Nephron (organoid): ENCODE measurements at regions not wholly inside any gene's neighbourhood (a gene's known extent, or its start where the extent isn't known, plus 50 kb on each side); places are given as distances from the start of the nearest gene placed in this dataset.

Experiments used
- H3K27ac Mint-ChIP-seq, 3 experiments: 2 replicates each; pipeline ENCODE4 v1.8.0; 2020; ENCODE audit warnings: mixed read lengths in 3 of 3, mild to moderate bottlenecking in 2 of 3, moderate library complexity in 1 of 3
- H3K27me3 Mint-ChIP-seq: 2 replicates; pipeline ENCODE4 v1.8.0; 2021; ENCODE audit warnings: low read depth, mild to moderate bottlenecking, moderate library complexity, mixed read lengths
- H3K36me3 Mint-ChIP-seq: 2 replicates; pipeline ENCODE4 v1.8.0; 2020; ENCODE audit warnings: low read depth, mixed read lengths
- H3K4me1 Mint-ChIP-seq: 2 replicates; pipeline ENCODE4 v1.8.0; 2020; ENCODE audit warnings: mixed read lengths
- H3K4me3 Mint-ChIP-seq, 3 experiments: 2 replicates each; pipeline ENCODE4 v1.8.0; 2020; ENCODE audit warnings: mild to moderate bottlenecking in 3 of 3, mixed read lengths in 3 of 3, moderate library complexity in 2 of 3
- H3K9me3 Mint-ChIP-seq: 2 replicates; pipeline ENCODE4 v1.8.0; 2020; ENCODE audit warnings: mixed read lengths
- TF ChIP-seq, protein P1 (sequence below), 3 experiments: fragments of 200-600 bp; sonication (generic); IDR thresholded peaks; one replicate each; pipeline ENCODE4 v1.5.0; 2021; ENCODE audit warnings: antibody characterized with exemption in 3 of 3; ENCODE audit not compliant: unreplicated experiment in 3 of 3

DNA sequence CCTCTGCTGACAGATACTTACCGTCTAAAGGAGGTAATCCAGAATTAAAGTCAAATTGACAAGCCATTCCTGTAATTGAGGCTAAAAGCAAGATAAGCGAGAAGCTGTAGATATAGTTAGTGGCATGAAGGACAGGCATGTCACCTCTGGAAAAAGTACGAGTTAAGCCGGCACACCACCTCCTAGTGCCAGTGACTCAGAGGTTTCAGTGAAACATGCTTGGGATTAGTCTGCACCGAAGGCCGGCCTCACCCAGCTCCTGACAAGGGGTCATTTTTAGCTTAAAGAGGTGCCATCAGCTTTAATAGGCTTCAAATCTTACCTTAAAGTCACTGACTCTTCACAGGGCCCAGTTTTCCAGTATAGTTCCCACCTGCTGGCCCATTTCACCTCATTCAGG lies 838.0 kb downstream of the UQCRFS1 start:
- H3K27ac Mint-ChIP-seq = no peak overlapping the region
- H3K9me3 Mint-ChIP-seq = no peaks in the 10 kb centered on the region
- TF ChIP-seq, protein P1, sequence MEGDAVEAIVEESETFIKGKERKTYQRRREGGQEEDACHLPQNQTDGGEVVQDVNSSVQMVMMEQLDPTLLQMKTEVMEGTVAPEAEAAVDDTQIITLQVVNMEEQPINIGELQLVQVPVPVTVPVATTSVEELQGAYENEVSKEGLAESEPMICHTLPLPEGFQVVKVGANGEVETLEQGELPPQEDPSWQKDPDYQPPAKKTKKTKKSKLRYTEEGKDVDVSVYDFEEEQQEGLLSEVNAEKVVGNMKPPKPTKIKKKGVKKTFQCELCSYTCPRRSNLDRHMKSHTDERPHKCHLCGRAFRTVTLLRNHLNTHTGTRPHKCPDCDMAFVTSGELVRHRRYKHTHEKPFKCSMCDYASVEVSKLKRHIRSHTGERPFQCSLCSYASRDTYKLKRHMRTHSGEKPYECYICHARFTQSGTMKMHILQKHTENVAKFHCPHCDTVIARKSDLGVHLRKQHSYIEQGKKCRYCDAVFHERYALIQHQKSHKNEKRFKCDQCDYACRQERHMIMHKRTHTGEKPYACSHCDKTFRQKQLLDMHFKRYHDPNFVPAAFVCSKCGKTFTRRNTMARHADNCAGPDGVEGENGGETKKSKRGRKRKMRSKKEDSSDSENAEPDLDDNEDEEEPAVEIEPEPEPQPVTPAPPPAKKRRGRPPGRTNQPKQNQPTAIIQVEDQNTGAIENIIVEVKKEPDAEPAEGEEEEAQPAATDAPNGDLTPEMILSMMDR (IDR thresholded peaks at IDR 0.05; ENCODE audit: unreplicated experiment in 3 of 3) = no peak
- no peaks in the 10 kb centered on the region for H3K4me1 Mint-ChIP-seq
- no peaks in the 10 kb centered on the region for H3K36me3 Mint-ChIP-seq
- no peak overlapping the region for H3K4me3 Mint-ChIP-seq
- H3K27me3 Mint-ChIP-seq = peaks cover 13% of the 10 kb centered on the region

DNA sequence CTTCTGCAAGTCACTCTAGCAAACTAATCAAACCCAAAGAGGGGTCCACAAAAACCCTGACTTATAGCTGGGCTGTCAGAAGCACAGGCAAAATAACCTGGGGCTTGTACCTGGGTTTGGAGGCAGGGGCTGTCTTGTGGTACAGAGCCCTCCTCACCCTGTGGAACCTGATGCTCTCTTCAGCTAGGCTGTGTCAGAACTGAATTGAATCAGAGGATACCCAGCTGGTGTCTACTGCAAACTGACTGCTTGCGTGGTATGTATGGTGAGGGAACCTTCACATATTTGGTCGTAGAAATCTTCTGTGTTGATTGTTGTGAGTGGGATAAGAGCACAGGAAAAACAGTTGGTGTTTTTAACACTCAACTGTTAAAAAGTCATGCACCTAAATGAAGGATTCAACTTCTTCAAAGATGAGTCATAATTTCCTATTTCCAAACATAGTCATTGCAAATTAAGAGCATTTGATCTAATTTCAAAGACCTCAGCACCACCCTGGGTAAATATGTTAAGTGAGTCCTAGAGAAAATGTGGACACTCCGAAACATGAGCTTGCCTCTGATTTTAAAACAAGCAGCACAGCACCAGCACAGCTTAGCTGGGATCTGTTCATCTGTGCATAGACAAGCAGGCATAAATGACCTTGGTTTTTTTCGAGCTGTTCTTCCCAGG lies 840.2 kb downstream of the UQCRFS1 start:
- H3K4me3 Mint-ChIP-seq = no peak overlapping the region
- H3K36me3 Mint-ChIP-seq = no peaks in the 10 kb centered on the region
- H3K4me1 Mint-ChIP-seq = no peaks in the 10 kb centered on the region
- H3K9me3 Mint-ChIP-seq = no peaks in the 10 kb centered on the region
- H3K27ac Mint-ChIP-seq = no peak overlapping the region
- TF ChIP-seq, protein P1 (IDR thresholded peaks at IDR 0.05; ENCODE audit: unreplicated experiment in 3 of 3) = no peak
- peaks cover 13% of the 10 kb centered on the region for H3K27me3 Mint-ChIP-seq

DNA sequence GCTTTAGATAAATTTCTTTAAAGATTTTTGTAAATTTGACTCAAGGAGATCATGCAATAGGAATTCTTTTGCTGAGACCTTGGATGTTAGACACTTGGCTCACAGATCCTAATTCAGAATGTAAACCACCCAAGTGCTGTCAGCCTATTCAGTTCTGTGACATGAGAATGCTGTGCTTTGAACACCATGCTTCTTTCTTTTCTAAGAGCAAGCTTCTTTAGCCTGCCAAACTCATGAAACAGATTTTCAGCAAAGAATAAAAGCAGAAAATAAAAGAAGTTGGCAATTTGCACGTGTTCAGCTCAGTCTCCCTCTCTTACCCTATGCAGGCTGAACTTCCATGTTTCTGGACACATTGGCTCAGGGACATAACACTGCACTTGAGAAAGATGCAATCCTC lies 845.8 kb downstream of the UQCRFS1 start:
- Mint-ChIP-seq H3K9me3 (peaks cover 4% of the 10 kb centered on the region), H3K36me3 (no peaks in the 10 kb centered on the region), H3K4me1 (no peaks in the 10 kb centered on the region), H3K27ac (no peak overlapping the region), H3K4me3 (no peak overlapping the region), H3K27me3 (peaks cover 16% of the 10 kb centered on the region)
- TF ChIP-seq, protein P1 (IDR thresholded peaks at IDR 0.05; ENCODE audit: unreplicated experiment in 3 of 3) = no peak

DNA sequence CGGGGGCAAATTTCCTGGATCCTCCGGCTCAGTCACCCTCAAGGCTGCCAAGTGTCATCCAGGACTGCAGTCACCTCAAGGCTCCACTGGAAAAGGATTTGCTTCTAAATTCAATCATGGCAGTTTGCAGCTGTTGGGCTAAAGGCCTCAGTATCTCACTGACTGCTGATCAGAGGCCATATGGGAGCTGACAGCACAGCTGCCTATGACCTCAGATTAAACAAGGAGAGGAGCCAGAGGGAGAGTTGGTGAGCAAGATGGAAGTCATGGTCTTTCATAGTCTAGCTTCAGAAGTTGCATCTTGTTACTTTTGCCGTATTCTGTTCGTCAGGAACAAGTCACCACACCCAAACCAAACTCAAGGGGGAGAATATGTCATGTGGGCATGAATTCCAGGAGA lies 849.7 kb downstream of the UQCRFS1 start:
- no peaks in the 10 kb centered on the region for H3K36me3 Mint-ChIP-seq
- no peak overlapping the region for H3K27ac Mint-ChIP-seq
- H3K27me3 Mint-ChIP-seq = peaks cover 11% of the 10 kb centered on the region
- TF ChIP-seq, protein P1 (IDR thresholded peaks at IDR 0.05; ENCODE audit: unreplicated experiment in 3 of 3) = no peak
- H3K4me3 Mint-ChIP-seq = no peak overlapping the region
- H3K9me3 Mint-ChIP-seq = peaks cover 4% of the 10 kb centered on the region
- no peaks in the 10 kb centered on the region for H3K4me1 Mint-ChIP-seq

DNA sequence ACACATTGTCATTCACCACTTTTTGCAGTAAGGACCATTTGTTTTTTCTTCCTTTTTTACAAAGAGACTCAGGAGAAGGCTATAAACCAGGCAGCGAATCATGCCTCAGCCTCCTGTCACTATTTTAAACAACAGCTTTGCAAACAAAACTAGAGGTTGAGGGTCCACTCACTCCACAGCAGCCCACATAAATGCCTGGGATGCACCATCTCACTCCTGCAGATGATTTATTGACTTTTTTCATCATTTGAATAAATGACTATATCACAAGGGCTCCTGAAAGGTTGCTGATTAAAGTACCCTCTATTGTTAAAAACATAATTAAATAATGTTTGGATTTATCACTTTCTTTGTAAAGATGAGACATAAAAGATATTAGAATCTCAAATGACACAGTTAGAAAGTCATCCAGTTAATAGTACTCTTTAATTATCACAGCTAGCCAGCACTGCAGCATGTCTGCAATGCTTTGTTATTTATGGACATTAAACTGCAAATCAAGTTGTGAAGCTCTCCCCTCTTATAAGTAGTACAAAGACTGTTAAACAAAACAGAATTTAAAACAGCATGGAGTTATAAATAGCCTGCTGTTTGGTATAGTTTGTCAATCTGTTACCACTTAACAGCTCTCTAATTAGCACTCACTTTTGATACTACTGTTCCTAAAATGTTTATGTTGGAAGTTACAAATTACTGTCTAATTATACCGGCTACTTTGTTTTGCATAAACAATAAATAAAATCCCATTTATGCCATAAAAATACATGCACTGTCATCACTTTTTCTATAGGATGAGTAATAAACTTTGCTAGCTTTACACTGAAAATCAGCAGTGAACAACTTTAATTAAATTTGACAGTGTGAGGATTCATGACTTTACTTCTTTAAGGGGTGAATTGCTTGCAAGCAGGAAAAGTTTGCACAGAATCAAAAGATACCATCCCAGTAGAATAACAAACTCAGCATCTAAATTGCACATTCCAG lies 853.2 kb downstream of the UQCRFS1 start:
- H3K36me3 Mint-ChIP-seq = no peaks in the 10 kb centered on the region
- TF ChIP-seq, protein P1 (IDR thresholded peaks at IDR 0.05; ENCODE audit: unreplicated experiment in 3 of 3) = no peak
- peaks cover 4% of the 10 kb centered on the region for H3K27me3 Mint-ChIP-seq
- peaks cover 4% of the 10 kb centered on the region for H3K9me3 Mint-ChIP-seq
- no peaks in the 10 kb centered on the region for H3K4me1 Mint-ChIP-seq
- no peak overlapping the region for H3K4me3 Mint-ChIP-seq
- no peak overlapping the region for H3K27ac Mint-ChIP-seq
